Astrocyte of the cerebellum (primary cell): ENCODE measurements at regions not wholly inside any gene's neighbourhood (a gene's known extent, or its start where the extent isn't known, plus 50 kb on each side); places are given as distances from the start of the nearest gene placed in this dataset.

Experiments used
- DNase-seq: peaks from one replicate; pipeline ENCODE4 v3.0.0-alpha.2; 2011; ENCODE audit warnings: low read depth
- H3K4me3 ChIP-seq: 2 replicates; pipeline ENCODE4 v1.5.1; 2011; ENCODE audit warnings: mild to moderate bottlenecking, low read depth, low read length, moderate library complexity
- in situ Hi-C: cut with HindIII; loops from 2 replicates; pipeline ENCODE4 v1.10.0; 2017; ENCODE audit warnings: low sequenced_read_pairs
- TF ChIP-seq, protein P1 (sequence below): IDR thresholded peaks from 2 replicates; pipeline ENCODE4 v1.5.1; 2012; ENCODE audit warnings: low read length, low read depth, moderate library complexity, mild to moderate bottlenecking; ENCODE audit errors: missing control alignments

DNA sequence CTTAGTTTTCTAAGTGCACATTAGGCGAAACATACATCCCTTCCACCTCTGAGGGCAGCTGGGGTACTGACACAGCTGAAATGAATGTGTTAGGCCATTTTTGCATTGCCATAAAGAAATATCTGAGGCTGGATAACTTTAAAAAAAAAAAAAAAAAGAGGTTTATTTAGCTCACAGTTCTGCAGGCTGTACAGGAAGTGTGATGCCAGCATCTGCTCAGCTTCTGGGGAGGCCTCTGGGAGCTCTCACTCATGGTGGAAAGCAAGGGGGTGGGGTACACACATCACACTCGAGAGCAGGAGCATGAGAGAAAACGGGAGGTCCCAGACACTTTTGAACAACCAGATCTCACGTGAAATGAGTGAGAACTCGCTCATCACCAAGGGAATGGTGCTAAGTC, 158.1 kb downstream of the PSMG1 start:
- in situ Hi-C loops: loop anchor here (5.0 kb wide), 1 partner anchor 97 kb away; no protein-coding TSS in a partner anchor
- TF ChIP-seq, protein P1, sequence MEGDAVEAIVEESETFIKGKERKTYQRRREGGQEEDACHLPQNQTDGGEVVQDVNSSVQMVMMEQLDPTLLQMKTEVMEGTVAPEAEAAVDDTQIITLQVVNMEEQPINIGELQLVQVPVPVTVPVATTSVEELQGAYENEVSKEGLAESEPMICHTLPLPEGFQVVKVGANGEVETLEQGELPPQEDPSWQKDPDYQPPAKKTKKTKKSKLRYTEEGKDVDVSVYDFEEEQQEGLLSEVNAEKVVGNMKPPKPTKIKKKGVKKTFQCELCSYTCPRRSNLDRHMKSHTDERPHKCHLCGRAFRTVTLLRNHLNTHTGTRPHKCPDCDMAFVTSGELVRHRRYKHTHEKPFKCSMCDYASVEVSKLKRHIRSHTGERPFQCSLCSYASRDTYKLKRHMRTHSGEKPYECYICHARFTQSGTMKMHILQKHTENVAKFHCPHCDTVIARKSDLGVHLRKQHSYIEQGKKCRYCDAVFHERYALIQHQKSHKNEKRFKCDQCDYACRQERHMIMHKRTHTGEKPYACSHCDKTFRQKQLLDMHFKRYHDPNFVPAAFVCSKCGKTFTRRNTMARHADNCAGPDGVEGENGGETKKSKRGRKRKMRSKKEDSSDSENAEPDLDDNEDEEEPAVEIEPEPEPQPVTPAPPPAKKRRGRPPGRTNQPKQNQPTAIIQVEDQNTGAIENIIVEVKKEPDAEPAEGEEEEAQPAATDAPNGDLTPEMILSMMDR: no peak
- DNase-seq: no peak

DNA sequence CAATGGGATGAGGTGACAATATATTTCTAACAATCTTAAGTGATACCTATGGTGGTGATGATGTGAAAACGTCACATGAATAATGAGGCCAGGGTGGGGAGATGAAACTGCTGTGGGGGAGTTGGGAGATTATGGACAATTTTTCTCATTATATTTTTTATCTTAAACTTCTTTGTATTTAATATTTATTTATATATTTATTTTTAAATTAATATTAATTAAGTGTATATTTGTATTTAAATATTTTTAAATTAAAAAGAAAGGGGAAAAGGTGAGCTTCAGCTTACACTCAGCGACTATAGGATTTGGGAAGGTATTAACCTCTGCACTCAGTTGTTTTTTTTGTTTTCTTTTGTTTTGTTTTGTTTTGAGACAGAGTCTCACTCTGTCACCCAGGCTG, 158.7 kb downstream of the PSMG1 start:
- TF ChIP-seq, protein P1: no peak
- no peak overlapping the region for H3K4me3 ChIP-seq
- DNase-seq: no peak
- in situ Hi-C loops: no loop called here

More for the DNA sequence above, 158.1 kb downstream of the PSMG1 start:
- no peak overlapping the region for H3K4me3 ChIP-seq

DNA sequence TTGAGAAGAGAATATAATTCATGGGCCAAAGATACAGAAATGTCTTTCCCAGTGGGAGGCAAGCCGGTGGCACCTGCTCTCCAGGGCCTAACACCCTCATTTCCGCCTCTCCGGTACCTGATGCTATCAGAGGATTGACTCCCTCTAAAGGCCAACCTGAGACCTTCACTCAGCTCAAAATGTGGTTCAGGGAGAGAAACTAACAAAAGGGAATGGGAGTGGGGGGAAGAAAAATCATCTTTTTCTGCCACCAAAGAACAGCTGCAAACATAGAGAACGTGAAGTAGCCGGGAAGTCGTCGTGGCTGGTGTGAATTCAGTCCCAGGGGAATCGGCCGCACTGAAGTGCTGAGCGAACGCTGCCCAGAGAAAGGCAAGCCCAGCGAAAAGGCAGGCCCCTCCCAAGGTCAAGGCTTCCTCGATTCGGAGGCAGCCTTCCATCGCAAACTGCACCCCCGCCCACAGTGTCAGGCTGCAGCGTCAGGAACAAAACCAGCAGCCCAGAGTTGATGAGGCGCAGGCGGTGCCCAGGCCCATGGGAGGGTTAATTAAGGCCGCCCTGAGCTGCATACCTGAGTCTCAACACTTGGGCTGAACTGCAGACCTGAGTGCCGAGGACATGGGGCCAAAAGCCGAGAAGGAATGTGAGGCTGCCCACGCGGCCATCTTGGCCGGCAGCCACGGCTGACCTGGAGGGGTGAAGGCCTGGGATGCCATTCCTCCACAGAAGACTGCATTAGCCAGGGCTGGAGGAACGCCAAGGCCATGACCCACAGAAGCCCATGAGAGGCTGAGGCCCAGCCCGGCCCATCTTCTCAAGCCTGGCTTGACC, 160.2 kb downstream of the PSMG1 start:
- no peak for DNase-seq
- in situ Hi-C loops: no loop called here
- TF ChIP-seq, protein P1: peak; percentile 37
- no peak overlapping the region for H3K4me3 ChIP-seq

DNA sequence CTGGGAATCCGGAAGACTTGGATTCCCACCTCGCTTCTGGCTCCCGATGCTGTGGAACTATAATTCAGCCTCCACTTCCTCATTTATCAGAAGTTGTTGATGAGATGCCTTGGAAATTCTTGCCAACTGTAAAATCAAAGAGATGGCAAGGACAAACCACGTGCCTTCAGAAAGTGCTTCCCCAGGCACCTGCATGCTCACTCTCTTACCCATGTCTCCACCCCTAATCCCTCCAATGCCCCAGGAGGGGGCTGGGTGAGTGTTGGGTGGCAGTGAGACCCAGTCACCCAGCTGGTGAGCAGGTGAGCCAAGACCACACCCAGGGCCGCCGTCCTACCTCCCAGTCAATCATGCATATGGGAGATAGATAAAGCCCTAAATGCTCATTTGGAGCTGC, 160.8 kb downstream of the PSMG1 start:
- TF ChIP-seq, protein P1: no peak
- in situ Hi-C loops: no loop called here
- H3K4me3 ChIP-seq: no peak overlapping the region
- DNase-seq: no peak

DNA sequence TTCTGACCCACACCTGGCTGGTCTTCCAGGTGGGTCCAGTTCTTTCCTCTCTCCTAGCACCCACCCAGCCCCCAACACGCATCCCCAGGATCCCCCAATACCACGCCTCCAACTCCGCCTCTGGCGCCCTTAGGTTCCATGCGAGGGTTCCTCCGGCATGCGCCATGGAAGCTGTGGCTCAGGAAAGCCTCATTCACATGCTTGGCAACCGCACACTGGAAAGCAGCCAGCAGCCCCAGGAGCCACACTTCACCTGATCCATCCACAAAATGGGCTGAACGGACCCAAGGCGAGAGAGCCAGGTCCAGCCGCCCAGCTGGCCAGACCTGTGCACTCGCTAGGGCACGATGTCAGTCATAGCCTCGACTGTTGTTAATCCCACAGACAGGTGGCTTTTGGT, 161.2 kb downstream of the PSMG1 start:
- H3K4me3 ChIP-seq: no peak overlapping the region
- in situ Hi-C loops: no loop called here
- TF ChIP-seq, protein P1: no peak
- no peak for DNase-seq

DNA sequence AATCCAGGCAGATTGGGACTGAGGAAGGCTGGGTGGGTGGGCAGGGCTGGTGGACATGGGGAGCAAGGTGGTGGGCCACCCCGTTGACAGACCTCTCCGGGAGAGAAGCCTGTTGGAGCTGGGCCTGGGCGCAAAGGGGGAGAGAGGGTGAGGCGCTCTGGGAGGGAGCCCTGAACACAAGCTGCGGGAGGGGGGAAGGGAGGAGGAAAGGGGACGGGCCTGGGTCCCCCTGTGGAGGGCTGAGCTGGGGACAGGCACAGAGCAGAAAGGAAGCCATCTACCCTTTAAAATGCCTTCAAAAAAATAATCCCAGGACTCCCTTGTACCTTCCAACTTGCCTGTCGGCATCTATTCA, 161.8 kb downstream of the PSMG1 start:
- in situ Hi-C loops: no loop called here
- TF ChIP-seq, protein P1: no peak
- DNase-seq: no peak

More for the DNA sequence above, 161.8 kb downstream of the PSMG1 start:
- H3K4me3 ChIP-seq: no peak overlapping the region
